Thoracic aorta (tissue), 2 donors: ENCODE measurements at regions not wholly inside any gene's neighbourhood (a gene's known extent, or its start where the extent isn't known, plus 50 kb on each side); places are given as distances from the start of the nearest gene placed in this dataset.

ENCODE experiments used
- ATAC-seq: fragments of 150-250 bp; one replicate; pipeline ENCODE4 v1.8.0; 2017; ENCODE audit warnings: low read depth; ENCODE audit not compliant: insufficient number of reproducible peaks, low FRiP score
- DNase-seq: peaks from one replicate; pipeline ENCODE4 v3.0.0-alpha.2; 2020; ENCODE audit warnings: low spot score
- H3K27ac ChIP-seq, 2 donors: fragments of 200-600 bp; sonication (generic); 1 replicate in 1 of 2; 2 replicates in 1 of 2; pipeline ENCODE4 v1.5.1; 2016; ENCODE audit warnings: mild to moderate bottlenecking in 2 of 2, moderate library complexity in 2 of 2
- H3K27me3 ChIP-seq: fragments of 200-600 bp; sonication (generic); replicated peaks from 2 replicates; pipeline ENCODE4 v1.6.0; 2016; ENCODE audit warnings: mild to moderate bottlenecking; ENCODE audit not compliant: insufficient read depth
- H3K36me3 ChIP-seq: fragments of 200-600 bp; sonication (generic); one replicate; pipeline ENCODE4 v1.5.1; 2016
- H3K4me1 ChIP-seq, 2 donors: fragments of 200-600 bp; sonication (generic); 1 replicate in 1 of 2; 2 replicates in 1 of 2; pipeline versions ENCODE4 v1.5.1 to v1.6.0; 2016; ENCODE audit warnings: low read depth in 2 of 2, mild to moderate bottlenecking in 1 of 2; ENCODE audit not compliant: control insufficient read depth in 1 of 2
- H3K4me3 ChIP-seq: fragments of 200-600 bp; sonication (generic); 2 replicates; pipeline ENCODE4 v1.5.1; 2016; ENCODE audit warnings: mild to moderate bottlenecking
- H3K9me3 ChIP-seq: fragments of 200-600 bp; sonication (generic); 2 replicates; pipeline ENCODE4 v1.5.1; 2016
- CTCF ChIP-seq: fragments of 200-600 bp; sonication (generic); IDR thresholded peaks from one replicate; pipeline ENCODE4 v1.5.1; 2019; ENCODE audit warnings: antibody characterized with exemption

GRCh38 chr2:144683107-144683753 lies 163.3 kb upstream of the ZEB2 start:
- no peak for TF ChIP-seq CTCF
- H3K36me3 ChIP-seq, result no peaks in the 10 kb centered on the region
- H3K27me3 ChIP-seq, result no peaks in the 10 kb centered on the region
- H3K4me1 ChIP-seq, result peaks cover 12 to 23% of the 10 kb centered on the region in 2 donors
- no peak overlapping the region for H3K27ac ChIP-seq
- no peaks in the 10 kb centered on the region for H3K9me3 ChIP-seq
- no peak for ATAC-seq
- H3K4me3 ChIP-seq, result no peak overlapping the region
- no peak for DNase-seq

GRCh38 chr2:144682248-144682647 lies 162.3 kb upstream of the ZEB2 start:
- H3K9me3 ChIP-seq, result no peaks in the 10 kb centered on the region
- no peak for TF ChIP-seq CTCF
- no peak overlapping the region for H3K4me3 ChIP-seq
- no peak for DNase-seq
- peaks cover 12 to 23% of the 10 kb centered on the region in 2 donors for H3K4me1 ChIP-seq
- no peak overlapping the region for H3K27ac ChIP-seq
- H3K36me3 ChIP-seq, result no peaks in the 10 kb centered on the region
- H3K27me3 ChIP-seq, result no peaks in the 10 kb centered on the region
- ATAC-seq, result no peak

- TF ChIP-seq CTCF, result no peak
- DNase-seq, result no peak
- H3K27ac ChIP-seq, result no peak overlapping the region
- H3K4me1 ChIP-seq, result peaks cover 12 to 23% of the 10 kb centered on the region in 2 donors
- ATAC-seq, result no peak
- no peaks in the 10 kb centered on the region for H3K36me3 ChIP-seq
- no peaks in the 10 kb centered on the region for H3K27me3 ChIP-seq
- H3K9me3 ChIP-seq, result no peaks in the 10 kb centered on the region
- no peak overlapping the region for H3K4me3 ChIP-seq
These were observed 161.5 kb upstream of the ZEB2 start for GRCh38 chr2:144681389-144681788.

GRCh38 chr2:144679942-144680341 lies 160.0 kb upstream of the ZEB2 start:
- H3K4me1 ChIP-seq, result peaks cover 12 to 23% of the 10 kb centered on the region in 2 donors
- H3K27ac ChIP-seq, result no peak overlapping the region
- no peak for DNase-seq
- no peak for ATAC-seq
- TF ChIP-seq CTCF, result no peak
- H3K36me3 ChIP-seq, result no peaks in the 10 kb centered on the region
- H3K4me3 ChIP-seq, result no peak overlapping the region
- no peaks in the 10 kb centered on the region for H3K9me3 ChIP-seq
- H3K27me3 ChIP-seq, result no peaks in the 10 kb centered on the region

GRCh38 chr2:144678736-144679135 lies 158.8 kb upstream of the ZEB2 start:
- no peak for DNase-seq
- no peaks in the 10 kb centered on the region for H3K36me3 ChIP-seq

More at GRCh38 chr2:144678736-144679135, 158.8 kb upstream of the ZEB2 start:
- H3K4me1 ChIP-seq, result peaks cover 5 to 19% of the 10 kb centered on the region in 2 donors
- no peak overlapping the region for H3K27ac ChIP-seq
- no peak for ATAC-seq
- no peaks in the 10 kb centered on the region for H3K27me3 ChIP-seq
- no peak for TF ChIP-seq CTCF
- H3K9me3 ChIP-seq, result no peaks in the 10 kb centered on the region
- no peak overlapping the region for H3K4me3 ChIP-seq
